ENCODE measurements at regions not wholly inside any gene's neighbourhood (a gene's known extent, or its start where the extent isn't known, plus 50 kb on each side); places are given as distances from the start of the nearest gene placed in this dataset.

DNA sequence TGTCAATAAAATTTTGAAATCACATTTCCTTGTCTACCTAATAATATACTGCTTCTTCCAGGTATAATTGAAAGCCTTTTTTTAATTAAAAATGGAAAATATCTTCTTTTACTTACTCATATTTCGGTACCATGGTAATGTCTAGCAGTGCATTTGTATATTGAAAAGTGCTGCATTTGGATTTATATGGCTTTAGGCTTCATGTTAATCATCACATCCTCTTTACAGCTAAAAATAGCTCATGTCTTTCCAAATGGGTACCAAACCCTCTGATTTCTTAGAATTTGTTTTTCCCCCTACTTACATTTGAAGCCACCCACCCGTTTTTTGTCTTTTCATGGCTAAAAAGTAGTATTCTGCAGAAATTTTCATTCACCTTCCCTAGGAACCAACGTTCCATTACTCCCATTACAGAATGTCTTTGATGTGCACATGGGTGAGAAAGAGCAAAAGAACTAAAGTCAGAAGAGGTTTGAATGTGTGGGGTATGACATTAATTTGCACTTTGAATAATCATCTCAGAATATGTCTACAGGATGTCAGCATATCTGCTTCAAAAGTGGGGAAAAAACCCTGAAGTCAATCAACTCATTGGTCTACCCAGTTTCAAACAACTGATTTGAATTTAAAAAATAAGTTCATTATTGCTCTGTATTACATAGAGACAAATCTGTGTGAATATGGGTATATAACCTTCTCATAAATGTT, 935.9 kb downstream of the GATA3 start:
- no peak for DNase-seq (ENCODE audit: low read depth)

DNA sequence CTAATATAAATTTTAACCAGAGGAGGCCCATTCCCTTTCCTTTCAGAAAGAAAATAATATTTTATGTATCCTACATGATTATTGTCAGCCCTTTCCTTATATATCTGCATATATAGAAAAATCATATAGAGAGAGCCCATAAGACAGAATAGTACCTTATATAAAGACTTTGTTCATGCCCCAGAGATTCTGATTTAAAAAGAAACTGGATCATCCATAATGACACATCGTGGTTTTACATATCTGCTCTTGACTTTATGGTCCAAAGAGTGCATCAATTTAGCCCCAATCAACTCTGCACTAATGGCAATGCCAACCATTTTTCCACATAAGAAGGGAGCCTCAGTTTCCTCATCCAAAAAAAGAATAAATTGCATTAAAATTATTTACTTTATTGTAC, 937.5 kb downstream of the GATA3 start:
- DNase-seq (ENCODE audit: low read depth): no peak

DNA sequence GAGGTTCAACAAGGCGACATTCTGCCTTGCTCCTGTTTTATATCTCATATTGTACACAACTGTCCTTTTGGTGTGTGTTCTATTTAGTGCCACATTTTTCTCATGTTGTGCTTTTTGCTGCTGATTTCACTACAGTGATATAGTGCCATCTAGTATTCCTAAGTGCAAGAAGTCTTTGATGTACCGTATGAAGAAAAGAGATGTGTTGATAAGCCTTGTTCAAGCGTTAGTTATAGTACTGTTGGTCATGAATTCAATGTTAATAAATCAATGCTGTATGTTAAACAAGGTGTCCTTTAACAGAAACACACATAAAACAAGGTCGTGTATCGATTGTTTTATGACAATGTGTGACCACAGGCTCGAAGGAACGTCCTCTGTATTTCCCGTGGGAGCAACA, 939.4 kb downstream of the GATA3 start:
- no peak for DNase-seq (ENCODE audit: low read depth)

DNA sequence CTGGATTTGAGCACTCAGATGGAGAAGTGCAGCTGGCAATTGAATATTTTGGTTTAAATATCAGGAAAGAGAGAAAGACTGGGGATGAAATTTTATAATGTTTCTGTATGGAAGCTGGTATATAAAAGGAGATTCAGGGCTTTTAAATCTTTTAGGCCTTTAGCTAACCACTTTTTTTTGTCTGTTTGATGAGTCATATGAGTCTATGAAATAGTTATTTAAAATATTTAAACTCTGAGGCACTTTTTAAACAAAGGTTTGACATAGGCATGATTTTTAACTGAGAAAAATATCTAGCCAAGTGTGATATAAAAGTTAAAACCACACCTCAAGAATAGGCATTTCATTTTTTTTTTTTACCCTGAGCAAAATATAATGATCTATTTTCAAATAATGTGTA, 944.3 kb downstream of the GATA3 start:
- DNase-seq (ENCODE audit: low read depth): no peak

DNA sequence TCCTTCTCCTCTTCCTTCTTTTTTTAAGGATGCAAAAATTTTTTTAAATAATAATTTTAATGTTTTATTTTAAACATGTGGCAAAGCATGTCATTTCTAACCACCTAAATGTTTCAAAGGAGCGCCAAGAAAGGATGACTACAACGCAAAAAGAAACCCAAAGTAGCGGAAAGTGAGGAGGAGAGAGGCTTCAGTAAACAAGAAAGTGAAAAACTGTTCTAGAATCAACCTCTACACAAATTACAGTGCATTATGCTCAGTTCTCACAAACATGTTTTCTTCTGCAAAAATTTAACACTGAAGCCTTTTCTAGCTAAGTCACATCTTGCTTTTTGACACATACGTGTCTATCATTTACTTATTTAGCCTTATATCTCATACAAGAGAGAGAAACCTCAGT, 948.6 kb downstream of the GATA3 start:
- no peak for DNase-seq (ENCODE audit: low read depth)

DNA sequence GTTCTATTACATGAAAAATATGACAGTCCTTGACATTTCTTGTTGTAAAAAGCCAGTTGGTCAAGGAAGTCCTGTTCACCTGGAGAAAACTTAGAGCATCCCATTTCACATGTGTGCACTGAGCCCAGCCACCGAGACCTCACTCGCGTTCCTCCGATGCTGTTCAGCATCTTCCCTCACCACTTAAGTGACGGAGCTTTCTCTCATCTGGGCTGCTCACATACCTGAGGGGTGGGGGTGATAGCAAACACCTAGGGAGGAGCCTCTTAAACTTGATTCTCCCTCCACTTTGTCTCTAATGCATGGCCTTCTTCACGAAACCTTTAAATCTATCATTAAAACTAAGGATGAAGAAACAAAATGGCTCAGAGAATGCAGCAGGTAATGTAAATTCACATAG, 950.2 kb downstream of the GATA3 start:
- DNase-seq (ENCODE audit: low read depth): no peak

DNA sequence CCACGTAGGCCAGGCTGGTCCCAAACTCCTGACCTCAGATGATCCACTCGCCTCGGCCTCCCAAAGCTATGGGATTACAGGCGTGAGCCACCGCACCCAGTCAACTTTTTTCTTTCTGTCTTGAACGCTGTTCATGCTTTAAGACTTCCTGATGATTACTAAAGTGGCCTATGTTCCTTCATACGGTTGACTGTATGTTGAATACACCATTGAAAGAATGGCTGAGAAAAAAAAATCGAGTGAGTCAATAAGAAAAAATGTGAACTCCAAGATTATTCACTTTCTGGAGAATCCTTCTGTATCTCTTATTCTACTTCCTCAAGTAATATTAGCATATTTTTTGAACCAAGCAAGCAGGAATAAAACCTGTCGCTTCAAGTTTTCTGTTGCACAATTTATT, 955.0 kb downstream of the GATA3 start:
- DNase-seq (ENCODE audit: low read depth): no peak

DNA sequence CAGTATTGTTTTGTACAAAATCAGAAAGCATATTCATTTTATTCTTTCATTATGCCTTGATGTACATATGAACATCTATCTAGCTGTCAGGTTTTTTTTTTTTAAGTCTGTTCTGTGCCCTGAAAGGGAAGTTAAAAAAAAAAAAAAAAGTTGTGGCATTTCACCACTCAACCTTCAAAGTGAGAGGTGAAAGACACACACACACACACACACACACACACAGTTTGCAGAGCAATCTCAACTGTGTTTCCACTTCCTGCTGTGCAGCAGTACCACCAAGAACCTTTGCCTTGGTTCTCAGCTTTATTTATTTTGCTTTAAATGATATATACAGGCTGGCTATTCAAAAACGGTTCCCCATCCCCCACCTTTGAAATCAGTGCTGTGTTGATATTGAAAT, 955.6 kb downstream of the GATA3 start:
- peak; percentile 23 for DNase-seq (ENCODE audit: low read depth)

DNA sequence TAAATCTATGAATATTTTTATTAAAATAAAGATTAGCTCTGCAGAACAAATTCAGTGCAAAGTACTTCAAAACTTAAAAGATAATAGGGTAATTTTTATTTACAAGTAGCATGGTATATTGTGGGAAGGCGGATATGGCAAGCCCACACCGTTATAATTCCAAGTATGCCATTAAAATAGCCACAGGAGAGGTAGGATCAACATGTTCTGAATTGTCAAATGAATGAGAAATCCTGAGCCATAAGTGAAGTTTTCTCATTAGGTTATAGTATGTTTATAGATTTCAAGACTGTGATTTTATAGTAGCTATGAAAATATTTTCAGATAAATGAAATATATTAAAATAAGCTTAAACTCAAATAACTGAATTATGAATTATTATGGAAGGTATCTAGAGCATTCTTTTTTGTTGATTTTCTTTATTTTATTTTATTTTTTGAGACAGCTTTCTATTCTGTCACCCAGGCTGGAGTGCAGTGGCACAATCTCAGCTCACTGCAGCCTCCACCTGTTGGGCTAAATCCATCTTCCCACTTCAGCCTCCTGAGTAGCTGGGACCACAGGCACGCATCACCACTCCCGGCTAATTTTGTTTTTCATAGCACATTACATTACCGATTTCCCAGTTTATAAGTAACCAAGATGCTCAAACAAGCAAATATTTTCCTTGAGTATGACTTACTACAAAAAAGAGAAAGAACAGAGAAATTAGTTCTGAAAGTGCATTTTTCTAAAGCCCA, 956.6 kb downstream of the GATA3 start:
- no peak for DNase-seq (ENCODE audit: low read depth)

DNA sequence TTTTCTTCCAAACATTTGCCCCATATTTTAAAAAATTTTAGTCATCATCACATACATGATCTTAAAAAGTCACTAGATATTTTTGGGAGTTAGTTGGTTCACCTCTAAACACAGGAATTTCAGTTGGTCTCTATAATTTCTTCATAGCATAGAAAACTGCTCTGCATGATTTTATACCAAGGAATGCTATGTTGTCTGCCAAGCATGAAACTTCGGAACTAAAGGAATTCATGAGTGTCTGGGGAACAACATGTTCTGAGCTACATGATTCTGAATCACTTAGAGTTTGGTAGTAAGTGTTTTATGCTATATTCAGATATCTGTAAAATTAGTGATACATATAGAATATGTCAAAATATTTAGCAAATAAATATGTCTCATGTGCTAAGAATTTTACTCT, 957.8 kb downstream of the GATA3 start:
- DNase-seq (ENCODE audit: low read depth): no peak

DNA sequence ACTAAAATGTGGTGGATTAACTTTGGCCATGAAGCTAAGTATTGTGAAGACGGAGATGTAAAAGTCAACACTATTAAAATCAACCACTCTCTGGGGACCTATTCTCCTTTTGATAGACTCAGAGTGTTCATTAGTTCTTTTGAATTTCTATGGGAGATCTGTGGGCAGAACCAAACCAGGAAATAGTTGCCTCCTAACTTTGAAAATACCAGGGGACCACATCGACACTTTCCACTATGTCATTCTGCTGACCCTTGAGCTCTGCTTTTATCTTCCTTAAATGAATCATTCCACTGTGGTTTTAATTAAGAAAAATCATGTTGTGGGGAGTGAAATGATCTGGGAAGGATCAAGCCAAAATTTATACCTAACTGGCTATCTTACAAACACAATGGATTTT, 960.5 kb downstream of the GATA3 start:
- no peak for DNase-seq (ENCODE audit: low read depth)

DNA sequence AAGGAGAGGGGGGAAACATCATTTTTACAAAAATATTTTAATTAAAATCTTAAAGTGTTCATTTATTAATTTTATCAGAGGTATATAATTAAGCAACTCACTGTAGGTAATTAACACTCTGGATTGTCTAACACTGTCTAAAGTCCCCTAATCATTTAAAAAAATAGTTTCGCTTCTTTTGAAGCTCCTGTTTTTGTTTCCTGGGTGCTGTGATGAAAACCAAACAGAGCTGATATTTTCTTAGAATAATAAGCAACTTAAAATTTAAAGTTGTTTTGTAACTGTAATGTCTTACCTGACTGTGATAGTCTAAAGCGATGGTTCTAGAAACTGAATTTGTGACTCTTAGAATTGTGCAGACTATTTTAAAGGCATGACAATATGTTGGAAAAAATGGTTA, 961.0 kb downstream of the GATA3 start:
- DNase-seq (ENCODE audit: low read depth): no peak

DNA sequence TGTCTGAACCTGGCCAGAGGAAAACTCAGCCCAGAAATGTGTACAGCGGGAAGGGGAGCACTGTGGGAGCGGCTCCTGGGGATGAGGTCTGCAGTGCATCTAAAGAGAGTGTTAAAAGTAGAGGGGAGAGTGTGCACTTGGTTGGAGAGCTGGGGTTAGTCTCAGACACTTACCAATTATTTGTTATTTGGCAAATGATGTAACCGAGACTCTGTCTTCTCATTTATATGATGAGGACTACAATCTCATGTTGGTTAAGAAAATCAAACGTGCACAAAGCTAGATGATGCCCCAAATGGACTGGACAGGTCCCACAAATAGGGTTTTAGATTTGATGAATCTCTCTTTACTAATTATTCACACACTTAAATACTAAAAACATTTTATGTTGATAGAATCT, 962.4 kb downstream of the GATA3 start:
- DNase-seq (ENCODE audit: low read depth): no peak

DNA sequence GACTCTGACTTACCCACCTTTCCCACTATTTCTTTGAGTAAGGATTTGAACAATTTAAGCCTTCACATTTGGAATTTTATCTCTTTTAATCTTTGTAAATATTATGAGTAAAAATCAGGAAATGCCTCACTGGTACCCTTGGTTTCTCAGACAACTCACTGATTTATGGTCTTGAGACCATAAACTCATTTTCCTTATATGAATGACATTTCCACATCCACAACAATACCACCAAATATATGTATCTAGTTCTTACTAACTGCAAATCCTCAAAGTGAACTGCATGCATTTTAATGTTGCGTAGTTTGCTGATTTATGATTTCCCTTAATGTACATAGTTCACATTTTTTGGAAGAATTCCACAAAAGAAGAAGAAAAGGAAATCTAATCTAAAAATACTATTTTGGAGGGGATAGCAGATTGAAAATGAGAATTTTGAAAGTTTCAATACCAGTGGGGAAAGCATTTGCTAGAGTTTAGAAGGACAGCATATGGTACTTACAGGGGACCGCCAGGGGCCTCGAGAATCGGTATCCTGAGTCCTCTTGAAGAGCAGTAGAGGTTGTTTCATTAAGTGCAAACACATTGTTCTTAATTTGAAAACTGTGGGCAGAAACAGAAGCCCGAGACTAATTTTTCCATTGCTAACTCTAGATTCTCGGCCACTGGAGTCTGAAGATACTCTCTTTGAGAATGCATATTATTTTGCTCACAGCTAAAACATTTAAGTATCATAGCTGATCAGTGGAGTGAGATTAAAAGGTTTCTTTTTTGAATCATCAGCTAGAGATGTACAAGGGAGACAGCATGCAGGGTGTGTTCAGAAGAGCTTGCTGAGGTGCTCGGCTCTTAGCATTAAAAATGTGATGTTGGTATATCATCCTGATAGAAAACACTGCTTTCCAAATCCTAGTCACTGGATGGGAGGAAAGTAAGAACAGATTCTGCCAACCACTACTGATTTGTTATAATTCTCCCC, 964.0 kb downstream of the GATA3 start:
- no peak for DNase-seq (ENCODE audit: low read depth)

DNA sequence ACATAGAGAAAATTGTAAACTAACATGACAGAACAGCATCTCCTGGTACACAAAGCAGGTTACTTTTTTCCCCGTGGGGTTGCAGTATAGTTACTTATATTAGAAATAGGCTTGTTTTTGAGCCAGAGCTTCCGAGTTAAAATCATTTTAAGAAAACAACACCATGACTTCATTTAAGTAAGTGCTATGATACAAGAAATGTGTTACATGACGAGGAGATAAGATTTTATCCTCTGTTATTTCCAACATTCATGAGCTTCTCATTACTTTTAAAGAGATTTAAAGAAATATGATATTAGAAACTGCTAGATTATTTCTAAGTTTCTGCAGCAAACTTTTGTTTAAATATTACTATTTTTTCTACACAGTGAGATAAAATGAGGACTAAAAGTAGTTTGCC, 968.7 kb downstream of the GATA3 start:
- no peak for DNase-seq (ENCODE audit: low read depth)

DNA sequence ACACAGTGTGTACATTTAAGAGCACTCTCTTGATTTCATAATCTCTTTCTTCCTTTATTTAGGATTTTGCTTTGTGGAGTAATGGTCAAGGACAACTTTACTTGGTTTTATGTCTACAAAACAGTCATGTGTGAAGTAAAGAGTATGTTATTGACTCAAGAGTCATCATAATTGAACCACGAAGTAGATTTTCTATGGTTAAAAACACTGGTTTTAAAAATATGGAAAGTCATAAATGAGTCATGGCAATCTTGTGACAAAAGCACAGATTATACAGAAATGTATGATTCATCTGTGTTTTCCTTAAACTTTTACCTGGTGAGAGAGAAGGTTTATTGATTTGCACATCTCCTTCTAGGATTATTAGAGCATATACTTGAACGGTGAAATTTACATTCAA, 969.7 kb downstream of the GATA3 start:
- no peak for DNase-seq (ENCODE audit: low read depth)

DNA sequence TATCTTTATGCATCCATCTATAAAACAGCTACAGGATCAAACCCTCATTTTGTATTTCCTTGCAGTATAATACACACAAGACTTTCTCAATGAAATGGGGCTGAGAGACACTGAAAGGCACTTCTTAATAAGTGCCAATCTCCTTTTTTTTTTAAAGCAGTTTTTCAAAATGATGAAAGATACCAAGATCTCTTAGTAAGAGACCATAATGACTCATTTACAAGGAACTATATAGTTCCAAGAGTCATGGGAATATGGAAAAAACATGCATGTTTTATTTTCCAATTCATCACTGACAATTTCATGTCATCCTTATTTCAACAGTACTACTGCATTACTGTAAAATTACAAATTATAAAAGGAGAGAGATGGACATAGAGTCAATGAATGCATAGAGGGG, 973.7 kb downstream of the GATA3 start:
- DNase-seq (ENCODE audit: low read depth): no peak

DNA sequence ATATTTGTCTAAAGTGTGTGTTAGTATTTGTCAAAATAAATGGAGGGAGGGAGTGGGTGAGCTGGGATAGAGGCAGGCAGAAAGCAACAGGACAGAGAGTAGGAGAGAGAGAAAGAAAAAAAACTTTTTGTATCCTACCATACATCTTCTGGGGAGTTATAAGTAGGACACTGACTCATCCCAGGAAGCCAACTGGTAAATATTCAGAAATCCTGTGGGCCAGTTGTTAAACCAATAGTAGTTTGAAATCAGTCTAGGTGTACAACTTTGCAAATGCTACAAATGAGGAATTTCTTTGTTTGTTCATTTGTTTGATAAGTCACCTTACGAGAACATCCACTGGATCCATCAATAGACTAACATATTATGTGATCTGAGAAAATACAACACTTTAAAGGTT, 980.9 kb downstream of the GATA3 start:
- no peak for DNase-seq (ENCODE audit: low read depth)

DNA sequence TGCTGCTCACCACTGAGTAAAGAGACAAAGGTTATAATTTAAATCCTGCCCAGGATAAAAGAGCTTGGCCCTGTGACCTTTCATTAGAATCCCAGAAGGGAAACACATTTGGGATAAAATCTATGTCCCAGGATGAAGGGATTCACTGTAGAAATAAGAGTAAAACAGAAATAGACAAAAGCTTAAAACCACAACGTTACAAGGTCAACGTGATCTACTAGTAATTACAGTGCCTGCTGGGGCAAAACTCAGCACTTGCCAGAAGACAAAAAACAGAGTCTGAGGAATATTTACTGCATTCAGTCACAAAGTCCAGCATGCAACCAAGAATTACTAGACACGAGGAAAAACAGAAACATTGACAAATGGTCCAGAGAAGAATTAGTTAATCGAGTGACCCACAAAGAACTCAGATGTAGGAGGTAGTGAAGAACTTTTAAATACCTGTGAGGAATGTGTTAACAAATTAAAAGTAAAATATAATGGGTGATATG, 982.3 kb downstream of the GATA3 start:
- no peak for DNase-seq (ENCODE audit: low read depth)

DNA sequence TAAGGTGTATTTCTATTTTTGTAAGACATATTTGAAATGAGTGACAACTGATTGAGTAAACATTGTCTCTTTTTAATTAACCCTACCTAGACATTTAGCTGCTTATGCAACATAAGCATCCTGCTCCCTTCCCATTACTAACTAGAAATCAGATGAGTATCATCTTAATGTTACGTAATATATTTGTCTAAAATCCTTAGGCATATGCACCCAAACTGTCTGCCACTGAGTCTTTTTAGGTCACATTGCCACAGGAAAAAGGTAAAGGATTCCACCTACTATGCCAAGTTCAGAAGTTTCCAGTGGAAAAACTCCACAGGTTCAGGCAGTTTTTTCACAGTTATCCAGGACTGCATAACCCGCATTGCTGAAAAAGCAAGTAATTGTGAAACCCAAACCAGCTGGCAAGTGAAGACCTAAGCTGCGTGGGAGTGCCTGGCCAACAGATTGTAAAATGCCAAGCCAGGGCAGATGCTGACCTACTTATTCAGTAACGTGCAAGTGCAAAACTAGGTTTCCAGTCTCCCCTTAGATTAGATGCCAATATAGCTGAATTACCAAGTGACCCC, 983.7 kb downstream of the GATA3 start:
- no peak for DNase-seq (ENCODE audit: low read depth)

DNA sequence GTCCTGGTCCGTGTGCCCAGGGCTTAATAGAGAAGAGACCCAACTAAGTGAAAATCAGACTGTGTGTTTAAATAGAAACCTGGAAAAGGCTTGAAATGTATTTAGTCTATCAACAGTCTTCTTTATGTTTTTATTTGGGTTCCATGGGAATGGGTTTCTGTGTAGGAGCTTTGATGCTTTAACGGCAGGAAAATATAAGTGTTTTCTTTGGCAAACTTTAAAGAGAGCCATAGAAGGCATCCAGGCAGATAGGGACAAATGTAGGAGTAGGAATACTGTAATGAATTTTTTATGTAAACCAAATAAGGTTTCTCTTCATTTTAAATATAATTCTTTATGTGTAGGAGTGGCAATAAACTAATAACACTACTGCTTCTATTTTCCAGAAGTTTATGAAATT, 989.0 kb downstream of the GATA3 start:
- DNase-seq (ENCODE audit: low read depth): no peak

DNA sequence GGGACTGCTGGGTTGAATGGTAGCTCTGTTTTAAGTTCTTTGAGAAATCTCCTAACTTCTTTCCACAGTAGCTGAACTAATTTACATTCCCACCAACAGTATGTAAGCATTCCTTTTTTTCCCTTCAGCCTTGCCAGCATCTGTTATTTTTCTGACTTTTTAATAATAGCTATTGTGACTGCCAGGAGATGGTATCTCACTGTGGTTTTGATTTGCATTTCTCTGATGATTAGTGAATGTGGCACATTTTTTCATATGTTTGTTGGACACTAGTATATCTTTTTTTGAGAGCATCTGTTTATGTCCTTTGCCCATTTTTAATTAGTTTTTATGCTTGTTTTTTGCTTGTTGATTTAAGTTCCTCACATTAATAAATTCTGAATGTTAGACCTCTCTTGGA, 990.8 kb downstream of the GATA3 start:
- DNase-seq (ENCODE audit: low read depth): no peak
